NCI-H2029 treated with DMSO at 0.1 percent for 48 hours (cell line): ENCODE measurements at regions not wholly inside any gene's neighbourhood (a gene's known extent, or its start where the extent isn't known, plus 50 kb on each side); places are given as distances from the start of the nearest gene placed in this dataset.
"Not testable (repeated sequence)": the region's sequence is repeated elsewhere in the genome, so short reads cannot be mapped to it uniquely, and the experiment has no call there.

ENCODE experiments used
- DNase-seq: peaks from one replicate; lab custom pipeline; 2025; lab: John Stamatoyannopoulos, UW

GRCh38 chr10:118805146-118805545 is 50.4 kb upstream of the CACUL1 start:
- no peak for DNase-seq

- no peak for DNase-seq
Measured at GRCh38 chr10:118807512-118808305, 52.9 kb upstream of the CACUL1 start.

DNA sequence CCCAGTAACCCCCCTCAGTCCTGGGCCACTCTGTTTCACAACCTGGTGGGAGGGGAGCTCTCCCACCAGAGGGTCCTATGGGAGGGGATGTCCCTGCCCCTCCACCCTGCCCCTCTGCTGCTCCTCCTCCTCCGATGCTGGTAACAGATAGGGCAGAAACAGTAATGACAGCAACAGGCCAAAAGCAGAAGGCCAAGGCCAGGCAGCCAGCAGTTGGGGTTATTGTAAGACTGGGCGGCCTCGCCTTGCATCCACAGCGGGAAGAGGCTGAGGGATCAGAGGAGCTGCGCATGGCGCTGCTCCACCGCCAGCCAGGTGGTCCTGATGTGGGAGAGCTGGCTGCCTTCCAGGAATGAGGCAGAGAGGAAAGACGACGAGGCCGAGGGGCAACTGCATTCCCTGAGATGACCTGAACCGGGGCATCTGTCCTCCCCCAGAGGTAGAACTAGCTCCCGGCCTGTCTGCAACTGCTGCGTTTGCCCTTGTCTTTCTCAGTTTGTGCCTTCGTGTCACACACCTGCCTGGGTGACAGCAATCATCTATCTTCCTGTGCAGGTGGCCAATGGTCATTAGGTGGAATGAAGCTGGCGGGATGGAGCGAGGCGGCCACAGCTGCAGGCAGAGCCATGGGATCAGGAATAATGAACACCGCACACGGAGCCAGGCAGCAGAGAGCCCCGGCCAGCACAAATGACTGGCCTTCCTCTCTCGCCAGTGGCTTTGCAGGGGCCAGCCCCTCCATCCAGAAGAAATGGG is 54.0 kb upstream of the CACUL1 start:
- no peak for DNase-seq

DNA sequence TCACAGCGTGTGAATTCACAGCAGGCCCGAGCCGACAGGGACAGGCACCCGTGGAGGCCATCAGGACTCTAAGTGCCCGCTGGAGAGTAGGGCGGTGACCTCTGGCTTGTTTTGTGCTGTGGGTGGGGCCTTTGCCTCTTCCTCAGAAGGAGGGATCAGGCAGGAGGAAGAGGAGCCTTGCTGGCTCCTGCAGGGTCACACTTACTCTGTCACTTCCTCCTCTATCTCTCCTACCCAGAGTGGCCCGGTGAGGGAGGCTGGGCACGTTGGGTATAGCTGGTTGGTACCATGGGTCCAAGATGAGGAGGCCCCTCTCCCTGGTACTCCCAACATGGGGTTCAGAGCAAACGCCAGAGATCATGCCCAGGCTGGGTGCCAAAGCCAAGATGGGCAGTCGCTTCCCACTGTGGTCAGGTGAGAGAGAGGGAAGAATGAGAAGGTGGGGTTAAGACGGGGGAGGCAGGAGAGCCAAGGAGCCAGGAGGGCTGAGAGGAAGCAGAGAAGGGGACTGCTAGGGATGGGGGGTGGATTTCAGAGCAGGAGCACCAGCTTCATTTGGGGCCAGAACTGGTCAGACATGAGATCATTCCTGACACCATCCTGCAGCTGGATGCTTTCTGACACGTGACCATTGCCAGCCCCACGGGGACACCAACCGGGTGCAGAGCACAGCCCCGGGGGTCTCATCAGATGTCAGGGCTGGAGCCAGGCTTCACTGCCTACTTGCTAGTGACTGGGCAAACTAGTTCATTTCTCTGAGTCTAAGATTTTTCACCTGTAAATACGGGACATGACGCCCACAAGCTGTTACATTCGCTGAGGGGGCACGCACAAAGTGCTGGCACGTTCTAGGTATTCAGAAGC is 54.8 kb upstream of the CACUL1 start:
- no peak for DNase-seq

DNA sequence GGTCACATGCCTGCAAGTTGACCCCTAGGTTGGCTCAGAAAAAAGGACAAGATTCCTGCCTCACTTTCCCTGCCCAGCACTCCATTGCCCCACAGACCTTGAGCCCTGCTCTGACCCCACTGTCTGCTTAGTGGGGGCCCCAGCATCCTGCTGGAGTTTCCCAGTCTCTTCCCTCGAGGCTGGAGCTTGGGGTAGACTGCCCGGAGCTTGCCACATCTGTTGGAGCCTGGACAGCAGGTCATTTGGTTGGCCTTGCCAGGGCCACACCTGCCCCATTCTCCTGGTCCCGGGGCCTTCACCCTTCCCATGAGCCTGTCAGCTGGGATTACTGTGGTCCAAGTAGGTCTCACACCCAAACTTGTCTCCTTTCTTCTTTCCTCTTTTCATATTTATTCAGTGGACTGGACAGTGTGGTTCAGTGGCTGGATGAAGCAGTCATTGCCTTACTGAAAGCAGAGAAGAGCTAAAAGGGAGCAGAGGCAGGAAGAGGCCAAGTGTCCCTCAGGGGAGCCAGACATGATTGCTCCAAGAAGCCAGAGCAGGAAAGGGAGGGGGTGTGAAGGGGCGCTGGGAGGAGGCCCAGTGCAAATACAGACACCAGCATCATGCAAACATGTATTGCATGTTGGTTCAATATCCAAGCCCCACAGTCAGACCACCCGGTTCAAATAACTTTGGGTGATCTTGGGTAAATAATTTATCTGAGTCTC is 56.2 kb upstream of the CACUL1 start:
- DNase-seq: no peak

GRCh38 chr10:118811675-118812392 is 57.1 kb upstream of the CACUL1 start:
- DNase-seq: no peak

DNA sequence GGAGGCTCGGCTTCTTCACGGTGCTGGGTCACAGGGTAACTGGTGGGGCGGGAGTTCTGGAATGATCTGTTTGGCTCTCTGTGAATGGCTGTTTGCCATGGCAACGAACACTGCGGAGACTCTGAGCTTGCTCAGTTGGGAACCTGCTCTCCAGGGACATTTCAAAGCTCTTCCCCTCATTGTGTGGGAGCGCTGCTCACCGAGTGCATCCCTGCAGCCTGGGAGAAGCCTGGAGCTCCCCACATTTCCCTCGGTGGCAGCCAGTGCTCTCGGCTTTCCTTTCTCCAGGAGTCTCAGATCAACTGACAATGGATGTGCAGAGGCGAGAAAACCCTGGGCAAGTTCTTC is 57.6 kb upstream of the CACUL1 start:
- no peak for DNase-seq

- not testable (repeated sequence) for DNase-seq
Measured at GRCh38 chr10:118813001-118813400, 58.2 kb upstream of the CACUL1 start.

DNA sequence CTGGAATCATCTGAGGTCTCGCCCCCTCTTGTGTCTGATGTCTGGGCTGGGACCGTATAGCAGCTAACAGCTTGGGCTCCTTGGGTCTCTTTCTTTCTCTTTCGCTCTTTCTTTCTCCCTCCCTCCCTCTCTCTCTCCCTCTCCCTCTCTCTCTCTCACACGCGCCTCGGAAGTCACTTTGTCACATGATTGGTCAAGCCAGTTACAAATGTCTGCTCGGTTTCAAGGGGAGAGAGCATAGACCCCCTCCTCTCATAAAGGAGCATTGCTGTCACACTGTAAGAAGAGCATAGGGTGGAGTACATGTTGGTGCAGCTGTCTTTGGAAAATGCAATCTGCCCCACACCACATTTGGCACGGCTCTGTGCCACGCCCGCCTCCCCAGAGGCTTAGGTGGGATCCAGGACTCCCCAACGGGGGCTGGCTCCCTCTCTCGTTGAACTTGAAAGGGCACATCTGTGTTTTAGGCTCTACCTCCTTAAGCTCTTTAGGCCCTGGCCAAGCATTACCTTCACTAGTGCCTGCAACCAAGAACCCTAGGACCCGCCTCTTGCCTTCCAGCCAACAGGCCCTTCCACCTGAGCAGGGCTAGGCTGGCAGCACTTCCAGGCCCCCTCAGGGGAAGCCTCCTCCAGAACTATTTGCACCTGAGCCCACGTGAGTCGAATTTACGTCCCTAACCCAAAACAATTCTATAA is 61.9 kb upstream of the CACUL1 start:
- no peak for DNase-seq

DNA sequence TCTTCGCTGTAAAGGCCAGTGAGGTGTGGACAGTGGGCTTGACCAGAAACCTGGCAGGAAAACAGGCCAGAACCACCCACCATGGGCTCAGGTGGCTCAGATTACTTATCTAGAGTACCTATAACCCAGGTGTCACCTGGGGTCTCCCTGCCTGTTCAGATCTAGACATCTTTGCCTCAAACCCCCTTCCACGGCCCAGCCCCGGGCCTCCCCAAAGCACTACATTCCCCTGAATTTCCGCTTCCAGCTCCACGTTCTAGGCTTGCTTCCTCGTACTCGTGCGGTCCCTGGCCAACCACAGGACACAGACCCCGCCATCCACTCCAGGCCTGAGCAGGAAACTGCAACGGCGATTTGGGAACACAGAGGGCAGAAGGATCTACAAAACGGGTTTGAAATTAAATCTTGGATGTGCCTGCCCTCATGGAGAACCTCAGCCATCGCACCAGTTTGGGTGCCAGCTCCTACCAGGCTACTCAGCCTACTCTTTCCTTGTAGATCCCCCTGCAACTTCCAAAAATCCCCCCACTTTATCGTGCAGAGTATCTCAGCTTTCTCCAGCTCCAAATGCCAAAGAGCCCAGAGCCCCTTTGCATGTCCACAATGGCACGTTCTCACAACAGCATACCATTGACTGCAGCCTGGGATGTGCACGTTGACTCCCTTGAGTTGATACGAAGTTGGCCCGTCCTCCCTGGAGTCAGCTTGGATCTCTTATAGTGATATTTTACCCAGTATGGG is 62.7 kb upstream of the CACUL1 start:
- DNase-seq: no peak

GRCh38 chr10:118818621-118819221 is 64.0 kb upstream of the CACUL1 start:
- peak; percentile 73 for DNase-seq

DNA sequence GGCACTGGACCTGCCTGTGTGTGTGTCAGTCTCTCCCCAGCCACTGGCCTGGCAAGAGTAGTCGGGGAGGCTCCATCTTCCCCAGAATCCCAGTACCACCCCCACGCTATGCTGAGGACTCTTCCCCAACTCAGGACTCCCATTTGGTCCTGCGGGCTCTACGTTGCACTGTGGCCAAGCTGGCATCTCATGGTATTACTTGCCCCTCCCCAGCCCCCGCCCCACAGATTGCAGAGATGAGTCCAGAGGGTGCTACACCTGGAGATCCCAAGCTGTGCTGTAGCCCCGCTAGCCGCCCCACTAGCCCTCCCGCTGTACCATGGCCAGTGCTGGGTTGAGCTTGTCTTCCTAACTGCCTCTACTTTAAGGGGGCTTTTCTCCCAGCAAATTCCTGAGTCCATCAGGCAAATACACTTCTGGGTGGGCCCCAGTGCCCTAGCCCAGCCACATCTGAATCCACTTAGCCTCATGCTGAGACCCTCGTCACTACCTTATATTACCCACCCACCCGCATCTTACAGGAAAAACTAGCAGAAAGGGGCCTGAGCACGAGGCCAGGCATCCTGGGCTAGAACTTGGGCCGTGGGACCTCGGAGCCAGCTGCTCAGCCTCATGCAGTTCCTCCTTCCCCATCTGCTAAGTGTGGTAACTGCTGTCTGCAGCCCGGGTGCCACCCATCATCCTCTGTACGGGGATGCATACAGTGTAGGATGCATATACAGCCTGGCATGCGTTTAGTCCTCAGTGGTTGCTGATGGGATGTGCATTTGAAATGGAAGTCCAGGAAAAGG is 65.8 kb upstream of the CACUL1 start:
- DNase-seq: no peak

DNA sequence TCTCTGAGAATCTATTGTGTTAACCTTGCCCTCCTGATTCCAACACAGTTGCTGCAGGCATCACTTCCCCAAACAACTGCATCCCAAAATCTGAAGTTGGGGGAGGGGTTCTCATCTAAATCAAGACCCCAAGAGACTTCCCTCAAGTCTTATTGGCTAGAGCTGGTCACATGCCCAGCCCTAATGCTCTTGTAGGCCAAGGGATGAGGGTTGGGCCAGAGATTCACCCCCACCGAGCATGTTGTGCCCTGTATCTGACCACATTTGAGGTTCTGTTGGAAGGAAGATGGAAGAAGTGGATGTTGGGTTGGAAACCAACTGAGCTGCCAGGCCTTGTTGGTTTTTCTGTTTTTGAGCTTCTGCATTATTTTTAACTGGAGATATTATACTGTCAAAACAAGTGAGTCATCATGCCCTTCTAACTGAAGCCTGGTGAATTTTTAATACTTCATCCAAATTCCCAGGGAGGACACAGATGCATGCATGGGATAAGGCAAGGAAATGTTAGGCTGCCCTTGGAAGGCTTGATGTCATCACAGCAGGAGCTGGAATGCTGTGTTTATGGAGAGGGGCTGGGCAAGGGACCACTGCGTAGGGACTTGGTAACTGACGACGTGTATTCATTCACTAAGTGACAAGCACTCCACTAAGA is 68.6 kb upstream of the CACUL1 start:
- no peak for DNase-seq

- DNase-seq: no peak
Measured at GRCh38 chr10:118827053-118827452, 72.3 kb upstream of the CACUL1 start.

DNA sequence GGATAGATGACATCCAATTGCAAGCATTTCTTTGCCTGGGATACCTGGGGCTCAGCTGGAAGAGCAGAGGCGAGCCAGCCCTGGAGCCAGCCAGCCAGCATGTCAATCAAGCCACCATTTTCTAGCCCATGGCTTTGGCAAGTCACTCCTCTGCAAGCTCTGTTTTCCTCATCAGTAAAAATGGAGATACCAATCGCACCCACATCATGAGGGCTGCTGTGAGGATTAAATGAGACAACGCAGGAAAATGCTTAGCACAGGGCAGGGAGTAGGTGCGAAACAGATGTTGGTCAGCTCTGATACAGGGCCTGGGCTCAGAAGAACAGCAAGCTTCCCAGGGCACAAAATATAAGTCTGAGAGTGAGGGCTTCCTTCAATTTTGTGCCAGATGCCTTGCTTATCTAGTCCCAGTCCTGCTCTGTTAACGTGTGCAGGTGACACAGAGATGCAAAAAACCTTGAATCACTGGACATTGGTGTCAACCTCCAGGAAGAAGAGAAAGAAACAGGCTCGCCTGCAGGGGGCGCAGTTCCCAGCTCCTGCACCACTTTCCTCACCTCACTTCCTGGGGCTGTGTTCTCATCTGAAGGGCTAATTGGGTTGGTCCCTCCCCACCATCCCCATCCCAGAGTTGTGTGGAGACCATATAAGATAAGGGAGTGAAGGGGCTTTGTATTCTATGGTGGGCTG is 72.8 kb upstream of the CACUL1 start:
- no peak for DNase-seq

DNA sequence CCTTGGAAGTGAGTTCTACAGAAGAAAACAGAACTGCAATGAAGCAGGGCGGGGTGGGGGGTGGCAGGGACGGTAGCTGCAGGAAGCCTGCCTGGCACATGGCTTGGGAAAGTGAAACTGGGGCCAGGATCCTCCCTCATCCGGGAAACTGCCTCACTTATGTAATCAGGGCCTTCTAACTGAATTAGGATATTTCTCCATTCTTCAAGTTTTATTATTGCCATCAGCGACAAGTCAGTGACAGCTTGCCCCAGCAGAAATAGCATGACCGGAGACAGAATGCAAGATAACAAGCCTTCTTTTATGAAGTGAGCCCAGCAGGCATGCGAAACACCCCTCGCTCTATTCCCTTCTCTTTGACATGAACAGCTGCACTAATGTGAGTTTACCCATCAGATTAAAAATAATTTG is 77.5 kb upstream of the CACUL1 start:
- DNase-seq: no peak

- not testable (repeated sequence) for DNase-seq
Measured at GRCh38 chr10:118834370-118834769, 79.6 kb upstream of the CACUL1 start.
